ENCODE measurements at regions not wholly inside any gene's neighbourhood (a gene's known extent, or its start where the extent isn't known, plus 50 kb on each side); places are given as distances from the start of the nearest gene placed in this dataset.

GRCh38 chr4:156481845-156482244 lies 489.8 kb downstream of the PDGFC start:
- TF ChIP-seq, protein P1, sequence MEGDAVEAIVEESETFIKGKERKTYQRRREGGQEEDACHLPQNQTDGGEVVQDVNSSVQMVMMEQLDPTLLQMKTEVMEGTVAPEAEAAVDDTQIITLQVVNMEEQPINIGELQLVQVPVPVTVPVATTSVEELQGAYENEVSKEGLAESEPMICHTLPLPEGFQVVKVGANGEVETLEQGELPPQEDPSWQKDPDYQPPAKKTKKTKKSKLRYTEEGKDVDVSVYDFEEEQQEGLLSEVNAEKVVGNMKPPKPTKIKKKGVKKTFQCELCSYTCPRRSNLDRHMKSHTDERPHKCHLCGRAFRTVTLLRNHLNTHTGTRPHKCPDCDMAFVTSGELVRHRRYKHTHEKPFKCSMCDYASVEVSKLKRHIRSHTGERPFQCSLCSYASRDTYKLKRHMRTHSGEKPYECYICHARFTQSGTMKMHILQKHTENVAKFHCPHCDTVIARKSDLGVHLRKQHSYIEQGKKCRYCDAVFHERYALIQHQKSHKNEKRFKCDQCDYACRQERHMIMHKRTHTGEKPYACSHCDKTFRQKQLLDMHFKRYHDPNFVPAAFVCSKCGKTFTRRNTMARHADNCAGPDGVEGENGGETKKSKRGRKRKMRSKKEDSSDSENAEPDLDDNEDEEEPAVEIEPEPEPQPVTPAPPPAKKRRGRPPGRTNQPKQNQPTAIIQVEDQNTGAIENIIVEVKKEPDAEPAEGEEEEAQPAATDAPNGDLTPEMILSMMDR (IDR thresholded peaks at IDR 0.05; ENCODE audit: insufficient read depth, low read length, missing control alignments): no peak
- ChIA-PET POLR2A (interaction anchor here (0.8 kb wide), 1 partner anchor 15 kb away, joined by 3 read pairs; no protein-coding TSS in a partner anchor), CTCF (interaction anchor here (1.7 kb wide), 1 partner anchor 564 kb away, joined by 7 read pairs; no protein-coding TSS in a partner anchor)
- DNase-seq (ENCODE audit: low read depth, low spot score): no peak
- no peak overlapping the region for H3K4me3 ChIP-seq (ENCODE audit: low read depth, low read length)

GRCh38 chr4:156477636-156478035 lies 494.0 kb downstream of the PDGFC start:
- ChIA-PET POLR2A (interaction anchor here (0.7 kb wide), 1 partner anchor 106 kb away, joined by 3 read pairs; no protein-coding TSS in a partner anchor), CTCF (interaction anchor here (6.0 to 6.2 kb wide), 2 partner anchors 490 to 568 kb away, joined by 50 to 64 read pairs; partner anchors contain the start of gene PDGFC)
- no peak overlapping the region for H3K4me3 ChIP-seq (ENCODE audit: low read depth, low read length)
- TF ChIP-seq, protein P1 (IDR thresholded peaks at IDR 0.05; ENCODE audit: insufficient read depth, low read length, missing control alignments): no peak
- no peak for DNase-seq (ENCODE audit: low read depth, low spot score)

DNA sequence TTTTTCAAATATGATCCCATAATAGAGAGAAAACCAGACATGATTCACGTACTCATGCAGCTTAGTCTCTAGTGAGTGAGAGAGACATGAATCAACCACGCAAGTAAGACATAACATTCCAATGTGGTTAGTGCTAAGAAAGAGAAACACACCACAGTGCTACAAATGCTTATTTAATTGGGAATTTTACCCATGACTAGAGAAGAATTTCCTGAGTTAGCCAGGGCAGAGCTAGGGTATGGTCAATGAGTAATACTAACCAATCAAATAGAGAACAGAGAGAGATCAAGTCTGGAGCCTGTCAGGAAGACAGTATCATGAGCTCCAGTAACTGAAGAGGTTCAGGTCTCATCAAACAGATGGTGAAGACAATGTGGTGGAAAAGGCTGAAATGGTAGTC lies 495.2 kb downstream of the PDGFC start:
- ChIA-PET CTCF (interaction anchor here (0.8 to 6.2 kb wide), 24 partner anchors 21 to 815 kb away, joined by 3 to 64 read pairs (median 4); partner anchors contain the start of gene PDGFC), POLR2A (interaction anchor here (0.6 to 2.3 kb wide), 11 partner anchors 139 to 494 kb away, joined by 3 to 13 read pairs (median 4); no protein-coding TSS in a partner anchor)
- TF ChIP-seq, protein P1 (IDR thresholded peaks at IDR 0.05; ENCODE audit: insufficient read depth, low read length, missing control alignments): no peak
- DNase-seq (ENCODE audit: low read depth, low spot score): peak; percentile 96
- no peak overlapping the region for H3K4me3 ChIP-seq (ENCODE audit: low read depth, low read length)

GRCh38 chr4:156475322-156475721 lies 496.3 kb downstream of the PDGFC start:
- TF ChIP-seq, protein P1 (IDR thresholded peaks at IDR 0.05; ENCODE audit: insufficient read depth, low read length, missing control alignments): peak; percentile 46
- H3K4me3 ChIP-seq (ENCODE audit: low read depth, low read length): no peak overlapping the region
- CTCF ChIA-PET: interaction anchor here (0.7 to 6.2 kb wide), 54 partner anchors 13 to 1697 kb away, joined by 3 to 64 read pairs (median 4); partner anchors contain the start of gene PDGFC
- peak; percentile 28 for DNase-seq (ENCODE audit: low read depth, low spot score)
- POLR2A ChIA-PET: interaction anchor here (1.4 to 2.3 kb wide), 3 partner anchors 211 to 493 kb away, joined by 4 to 13 read pairs (median 11); no protein-coding TSS in a partner anchor

DNA sequence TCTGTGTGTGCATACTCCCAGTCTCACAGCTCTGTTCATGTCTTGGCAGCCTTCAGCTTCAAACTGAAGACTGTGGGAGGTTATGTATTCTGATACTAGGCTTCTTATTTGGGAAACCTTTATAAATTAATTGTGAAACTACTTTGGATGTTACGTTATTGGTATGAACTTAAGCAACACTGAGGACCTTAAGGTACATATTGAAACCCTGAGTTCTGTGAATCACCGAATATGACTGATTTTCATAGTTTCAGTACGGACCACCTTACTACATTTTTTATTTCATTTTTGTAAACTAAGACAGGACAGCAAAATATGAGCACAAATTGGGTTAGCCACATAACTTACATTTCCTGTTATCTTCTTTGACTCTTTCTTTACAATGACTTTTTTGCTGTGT lies 498.4 kb downstream of the PDGFC start:
- CTCF ChIA-PET: interaction anchor here (0.7 to 6.2 kb wide), 13 partner anchors 178 to 1505 kb away, joined by 3 to 64 read pairs (median 4); partner anchors contain the start of gene PDGFC
- TF ChIP-seq, protein P1 (IDR thresholded peaks at IDR 0.05; ENCODE audit: insufficient read depth, low read length, missing control alignments): no peak
- no peak for DNase-seq (ENCODE audit: low read depth, low spot score)
- no peak overlapping the region for H3K4me3 ChIP-seq (ENCODE audit: low read depth, low read length)
- POLR2A ChIA-PET: no interaction called here

DNA sequence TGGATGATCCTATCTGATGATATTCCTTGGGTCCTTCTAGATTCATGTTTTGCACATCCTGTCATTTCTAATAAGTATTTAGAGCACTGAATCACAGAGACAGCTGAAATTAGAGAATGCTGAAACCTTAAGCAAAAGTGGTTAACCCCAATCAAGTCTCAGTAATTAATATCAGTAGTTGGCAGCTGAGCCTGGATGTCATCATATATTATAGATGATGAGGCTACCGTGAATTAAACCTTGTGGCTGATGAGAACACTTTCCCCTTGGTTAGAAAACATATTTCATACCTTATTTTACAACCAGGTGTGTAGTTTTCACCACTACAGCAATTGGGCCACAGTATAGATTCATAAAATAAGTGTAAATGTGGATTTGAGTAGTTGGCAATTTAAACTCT lies 499.0 kb downstream of the PDGFC start:
- ChIA-PET CTCF (interaction anchor here (0.7 to 6.2 kb wide), 6 partner anchors 304 to 819 kb away, joined by 3 to 64 read pairs (median 28); partner anchors contain the start of gene PDGFC), POLR2A (no interaction called here)
- DNase-seq (ENCODE audit: low read depth, low spot score): no peak
- TF ChIP-seq, protein P1 (IDR thresholded peaks at IDR 0.05; ENCODE audit: insufficient read depth, low read length, missing control alignments): no peak
- H3K4me3 ChIP-seq (ENCODE audit: low read depth, low read length): no peak overlapping the region

Data from AG04449 (cell line).